Hepatocyte (in vitro differentiated cells): ENCODE measurements at regions not wholly inside any gene's neighbourhood (a gene's known extent, or its start where the extent isn't known, plus 50 kb on each side); places are given as distances from the start of the nearest gene placed in this dataset.

Experiments used
- DNase-seq: peaks from one replicate; pipeline ENCODE4 v3.0.0-alpha.2; 2016; ENCODE audit warnings: low spot score
- H2AFZ ChIP-seq: fragments of 200-600 bp; sonication (generic); 2 replicates; pipeline ENCODE4 v1.6.0; 2016; ENCODE audit warnings: antibody characterized with exemption, mild to moderate bottlenecking
- H3K27ac ChIP-seq: fragments of 200-600 bp; sonication (generic); 2 replicates; pipeline ENCODE4 v1.5.1; 2016; ENCODE audit warnings: mild to moderate bottlenecking
- H3K27me3 ChIP-seq: fragments of 200-600 bp; sonication (generic); 2 replicates; pipeline ENCODE4 v1.6.1; 2016
- H3K36me3 ChIP-seq: fragments of 200-600 bp; sonication (generic); replicated peaks from 2 replicates; pipeline ENCODE4 v1.5.1; 2016; ENCODE audit warnings: low read depth; ENCODE audit not compliant: insufficient read depth
- H3K4me1 ChIP-seq: fragments of 200-600 bp; sonication (generic); 2 replicates; pipeline ENCODE4 v1.5.1; 2016; ENCODE audit warnings: mild to moderate bottlenecking, moderate library complexity; ENCODE audit not compliant: insufficient read depth
- H3K4me2 ChIP-seq: fragments of 200-600 bp; sonication (generic); 2 replicates; pipeline ENCODE4 v1.6.0; 2016
- H3K4me3 ChIP-seq: fragments of 200-600 bp; sonication (generic); 2 replicates; pipeline ENCODE4 v1.5.1; 2016; ENCODE audit warnings: mild to moderate bottlenecking
- H3K79me2 ChIP-seq: fragments of 200-600 bp; sonication (generic); 2 replicates; pipeline ENCODE4 v1.6.0; 2017; ENCODE audit warnings: mild to moderate bottlenecking
- H3K9me2 ChIP-seq: fragments of 200-600 bp; sonication (generic); replicated peaks from 2 replicates; pipeline ENCODE4 v1.6.0; 2017; ENCODE audit warnings: mild to moderate bottlenecking; ENCODE audit not compliant: insufficient read depth
- H3K9me3 ChIP-seq: fragments of 200-600 bp; sonication (generic); 2 replicates; pipeline ENCODE4 v1.5.1; 2016; ENCODE audit warnings: low read depth, mild to moderate bottlenecking
- H4K20me1 ChIP-seq: fragments of 200-600 bp; sonication (generic); 2 replicates; pipeline ENCODE4 v1.6.0; 2016; ENCODE audit warnings: mild to moderate bottlenecking; ENCODE audit not compliant: insufficient read depth, poor library complexity, severe bottlenecking
- CTCF ChIP-seq: fragments of 200-600 bp; sonication (generic); IDR thresholded peaks from 2 replicates; pipeline ENCODE4 v1.5.1; 2016; ENCODE audit warnings: antibody characterized with exemption, mild to moderate bottlenecking; ENCODE audit not compliant: poor library complexity
- EZH2 ChIP-seq: fragments of 200-600 bp; sonication (generic); IDR thresholded peaks from 2 replicates; pipeline ENCODE4 v1.6.1; 2016; ENCODE audit warnings: antibody characterized with exemption, mild to moderate bottlenecking, borderline replicate concordance
- EZH2phosphoT487 ChIP-seq: fragments of 200-600 bp; sonication (generic); IDR thresholded peaks from one replicate; pipeline ENCODE4 v1.6.1; 2018; ENCODE audit warnings: antibody characterized with exemption, mild to moderate bottlenecking, low read depth, moderate library complexity; ENCODE audit not compliant: unreplicated experiment, severe bottlenecking
- WGBS: methylation state at CpG from one replicate; pipeline ENCODE4 v1.1.6; 2016; ENCODE audit warnings: low lambda C conversion rate; ENCODE audit errors: missing lambda C conversion rate; 5-methylcytosine and 5-hydroxymethylcytosine counted together

- Histone ChIP-seq H4K20me1 (no peaks in the 10 kb centered on the region), H3K27ac (no peak overlapping the region), H3K4me1 (no peaks in the 10 kb centered on the region), H3K36me3 (no peaks in the 10 kb centered on the region), H3K79me2 (no peaks in the 10 kb centered on the region), H3K9me2 (no peaks in the 10 kb centered on the region), H3K27me3 (no peaks in the 10 kb centered on the region), H3K4me3 (no peak overlapping the region), H3K9me3 (no peaks in the 10 kb centered on the region), H2AFZ (no peak overlapping the region), H3K4me2 (no peak overlapping the region)
- no peak for DNase-seq
- no peak for TF ChIP-seq CTCF
- no peak for TF ChIP-seq EZH2
- TF ChIP-seq EZH2phosphoT487: no peak
Measured at GRCh38 chr3:22745321-22745720, 457.8 kb upstream of the UBE2E2 start.

- no peaks in the 10 kb centered on the region for H3K9me3 ChIP-seq
- no peak overlapping the region for H3K27ac ChIP-seq
- H3K4me2 ChIP-seq: no peak overlapping the region
- no peak for DNase-seq
- H2AFZ ChIP-seq: no peak overlapping the region
- no peaks in the 10 kb centered on the region for H3K36me3 ChIP-seq
- no peak for TF ChIP-seq CTCF
- TF ChIP-seq EZH2phosphoT487: no peak
- no peak for TF ChIP-seq EZH2
- no peaks in the 10 kb centered on the region for H3K27me3 ChIP-seq
- H4K20me1 ChIP-seq: no peaks in the 10 kb centered on the region
- H3K4me3 ChIP-seq: no peak overlapping the region
- no peaks in the 10 kb centered on the region for H3K4me1 ChIP-seq
- H3K9me2 ChIP-seq: no peaks in the 10 kb centered on the region
- no peaks in the 10 kb centered on the region for H3K79me2 ChIP-seq
Measured at GRCh38 chr3:22746221-22746620, 456.9 kb upstream of the UBE2E2 start.

- Histone ChIP-seq H3K79me2 (no peaks in the 10 kb centered on the region), H3K9me3 (no peaks in the 10 kb centered on the region), H3K36me3 (no peaks in the 10 kb centered on the region), H4K20me1 (no peaks in the 10 kb centered on the region), H3K4me2 (no peak overlapping the region), H2AFZ (no peak overlapping the region), H3K27me3 (no peaks in the 10 kb centered on the region), H3K4me1 (no peaks in the 10 kb centered on the region), H3K9me2 (no peaks in the 10 kb centered on the region), H3K4me3 (no peak overlapping the region), H3K27ac (no peak overlapping the region)
- DNase-seq: no peak
- 53% methylated on average over 3 of the region's 3 CpGs for WGBS
- TF ChIP-seq CTCF (no peak), EZH2 (no peak), EZH2phosphoT487 (no peak)
Measured at GRCh38 chr3:22748453-22749045, 454.6 kb upstream of the UBE2E2 start.
